Uterus (tissue), 2 donors: ENCODE measurements at regions not wholly inside any gene's neighbourhood (a gene's known extent, or its start where the extent isn't known, plus 50 kb on each side); places are given as distances from the start of the nearest gene placed in this dataset.

Experiments used
- POLR2A ChIP-seq, 2 donors: fragments of 450-650 bp; IDR thresholded peaks; one replicate each; pipeline ENCODE4 v1.6.1; 2016; ENCODE audit warnings: antibody characterized with exemption in 2 of 2, mild to moderate bottlenecking in 1 of 2, moderate library complexity in 1 of 2
- TF ChIP-seq, protein P1 (sequence below), 4 experiments: fragments of 200-600 bp in 2 of 4; fragments of 450-650 bp in 2 of 4; sonication (generic) in 2 of 4; IDR thresholded peaks; one replicate each; pipeline ENCODE4 v1.5.1; 2016 to 2019; ENCODE audit warnings: antibody characterized with exemption in 4 of 4, mild to moderate bottlenecking in 2 of 4, moderate library complexity in 1 of 4

DNA sequence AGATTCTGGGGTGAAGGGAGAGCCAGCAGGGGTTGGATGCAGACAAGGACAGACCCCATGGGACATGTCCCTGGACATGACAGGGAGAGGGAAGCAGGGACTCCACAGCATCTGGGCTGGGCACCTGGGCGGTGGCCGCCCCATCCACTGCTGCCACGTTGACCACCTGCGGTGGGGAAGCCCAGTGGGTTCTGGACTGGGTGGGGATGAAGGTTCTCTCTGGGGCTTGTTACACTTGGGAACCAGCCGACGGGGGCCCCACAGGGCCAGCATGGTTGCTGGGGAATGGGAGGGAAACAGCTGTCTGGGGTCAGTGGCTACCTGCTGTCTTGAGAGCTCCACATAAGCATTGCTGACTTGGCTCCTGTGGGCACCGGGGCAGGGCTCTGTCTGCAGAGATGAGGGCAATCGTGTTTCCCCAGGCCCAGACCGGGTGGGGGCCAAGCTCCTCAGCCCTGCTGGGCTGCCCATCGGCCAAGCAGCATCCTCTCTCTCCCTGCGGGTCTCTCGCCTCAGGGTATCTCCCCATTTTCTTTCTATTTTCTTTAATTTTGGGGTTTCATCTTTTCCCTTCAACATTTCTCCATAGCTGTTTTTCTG, 443.6 kb upstream of the PFKP start:
- no peak for TF ChIP-seq POLR2A (IDR thresholded peaks at IDR 0.05)
- TF ChIP-seq, protein P1, sequence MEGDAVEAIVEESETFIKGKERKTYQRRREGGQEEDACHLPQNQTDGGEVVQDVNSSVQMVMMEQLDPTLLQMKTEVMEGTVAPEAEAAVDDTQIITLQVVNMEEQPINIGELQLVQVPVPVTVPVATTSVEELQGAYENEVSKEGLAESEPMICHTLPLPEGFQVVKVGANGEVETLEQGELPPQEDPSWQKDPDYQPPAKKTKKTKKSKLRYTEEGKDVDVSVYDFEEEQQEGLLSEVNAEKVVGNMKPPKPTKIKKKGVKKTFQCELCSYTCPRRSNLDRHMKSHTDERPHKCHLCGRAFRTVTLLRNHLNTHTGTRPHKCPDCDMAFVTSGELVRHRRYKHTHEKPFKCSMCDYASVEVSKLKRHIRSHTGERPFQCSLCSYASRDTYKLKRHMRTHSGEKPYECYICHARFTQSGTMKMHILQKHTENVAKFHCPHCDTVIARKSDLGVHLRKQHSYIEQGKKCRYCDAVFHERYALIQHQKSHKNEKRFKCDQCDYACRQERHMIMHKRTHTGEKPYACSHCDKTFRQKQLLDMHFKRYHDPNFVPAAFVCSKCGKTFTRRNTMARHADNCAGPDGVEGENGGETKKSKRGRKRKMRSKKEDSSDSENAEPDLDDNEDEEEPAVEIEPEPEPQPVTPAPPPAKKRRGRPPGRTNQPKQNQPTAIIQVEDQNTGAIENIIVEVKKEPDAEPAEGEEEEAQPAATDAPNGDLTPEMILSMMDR (IDR thresholded peaks at IDR 0.05), result no peak
